Activated naive CD8-positive, alpha-beta T cell treated with anti-CD3 and anti-CD28 coated beads for 36 hours (primary cell): ENCODE measurements at regions not wholly inside any gene's neighbourhood (a gene's known extent, or its start where the extent isn't known, plus 50 kb on each side); places are given as distances from the start of the nearest gene placed in this dataset.

Experiments
- DNase-seq: peaks from one replicate; pipeline ENCODE4 v3.0.0; 2021
- H3K27ac Mint-ChIP-seq: one replicate; pipeline ENCODE4 v1.8.0; 2022; ENCODE audit warnings: mild to moderate bottlenecking, moderate library complexity, mixed read lengths
- H3K27me3 Mint-ChIP-seq: one replicate; pipeline ENCODE4 v1.8.0; 2022; ENCODE audit warnings: mild to moderate bottlenecking, mixed read lengths
- H3K36me3 Mint-ChIP-seq: one replicate; pipeline ENCODE4 v1.8.0; 2021; ENCODE audit warnings: mild to moderate bottlenecking, mixed read lengths
- H3K4me1 Mint-ChIP-seq: one replicate; pipeline ENCODE4 v1.8.0; 2021; ENCODE audit warnings: mixed read lengths
- H3K4me3 Mint-ChIP-seq: one replicate; pipeline ENCODE4 v1.8.0; 2022; ENCODE audit warnings: mild to moderate bottlenecking, moderate library complexity, mixed read lengths
- H3K9me3 Mint-ChIP-seq: one replicate; pipeline ENCODE4 v1.8.0; 2022; ENCODE audit warnings: mixed read lengths

DNA sequence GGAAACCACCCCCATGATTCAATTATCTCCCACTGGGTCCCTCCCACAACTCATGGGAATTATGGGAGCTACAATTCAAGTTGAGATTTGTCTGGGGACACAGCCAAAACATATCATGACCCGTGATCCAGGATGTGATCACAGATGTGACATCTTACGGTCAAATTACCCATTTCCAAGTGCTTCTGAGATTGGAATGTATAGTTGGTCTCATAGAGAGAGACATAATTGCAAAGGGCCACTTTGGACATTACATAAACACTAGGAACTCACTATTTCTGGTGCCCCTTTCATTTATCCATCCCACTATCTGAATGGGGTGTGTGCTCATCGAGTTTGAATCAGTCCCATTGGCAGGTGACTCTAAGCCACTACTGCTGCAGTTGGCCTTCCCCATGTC lies 204.5 kb downstream of the PHLDA1 start:
- no peaks in the 10 kb centered on the region for H3K9me3 Mint-ChIP-seq
- no peak overlapping the region for H3K27ac Mint-ChIP-seq
- peaks cover 25% of the 10 kb centered on the region for H3K27me3 Mint-ChIP-seq
- no peaks in the 10 kb centered on the region for H3K36me3 Mint-ChIP-seq
- H3K4me3 Mint-ChIP-seq: no peak overlapping the region
- peaks cover 2% of the 10 kb centered on the region for H3K4me1 Mint-ChIP-seq
- no peak for DNase-seq

DNA sequence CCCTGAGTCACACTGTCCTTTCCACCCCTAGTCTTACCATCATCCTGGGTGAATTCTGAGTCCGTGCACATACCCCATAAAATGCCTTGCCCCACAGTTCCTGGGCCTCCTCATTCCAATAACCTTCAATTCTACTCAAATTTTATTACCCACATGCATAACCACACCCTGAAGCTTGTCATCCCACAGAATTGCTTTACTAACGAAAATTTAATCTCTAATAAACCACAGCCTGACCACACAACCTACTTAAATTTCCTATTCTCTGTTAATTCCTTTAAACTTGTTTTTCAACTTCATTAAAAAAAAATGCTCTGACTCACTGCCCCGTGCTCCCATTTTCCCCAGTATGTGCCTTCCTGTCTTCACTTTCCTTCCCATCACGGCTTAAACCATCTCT lies 205.9 kb downstream of the PHLDA1 start:
- peaks cover 2% of the 10 kb centered on the region for H3K4me1 Mint-ChIP-seq
- H3K9me3 Mint-ChIP-seq: no peaks in the 10 kb centered on the region
- no peak for DNase-seq
- no peak overlapping the region for H3K4me3 Mint-ChIP-seq
- no peak overlapping the region for H3K27ac Mint-ChIP-seq
- H3K27me3 Mint-ChIP-seq: peaks cover 30% of the 10 kb centered on the region
- H3K36me3 Mint-ChIP-seq: no peaks in the 10 kb centered on the region

DNA sequence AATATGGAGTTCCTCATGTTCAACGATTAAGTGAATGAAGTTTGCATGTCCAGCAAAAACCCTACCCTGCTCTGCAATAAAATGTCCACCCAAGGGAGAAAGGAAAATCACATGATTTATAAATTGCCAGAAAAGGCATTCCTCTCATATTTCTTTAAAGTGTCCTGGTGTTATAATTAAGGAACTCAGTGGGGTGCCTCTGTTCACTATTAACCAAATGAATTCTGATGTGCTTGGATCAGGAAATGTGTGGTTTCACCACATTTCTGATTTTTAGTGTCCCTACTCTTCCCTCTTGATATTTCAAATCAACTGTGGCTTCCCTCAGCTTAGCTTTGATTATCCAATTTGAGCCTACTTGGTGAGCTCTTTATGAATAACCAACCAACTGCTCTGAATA lies 208.1 kb downstream of the PHLDA1 start:
- no peak for DNase-seq
- Mint-ChIP-seq H3K27me3 (peaks cover 29% of the 10 kb centered on the region), H3K9me3 (no peaks in the 10 kb centered on the region), H3K36me3 (no peaks in the 10 kb centered on the region), H3K4me3 (no peak overlapping the region), H3K27ac (no peak overlapping the region), H3K4me1 (peaks cover 10% of the 10 kb centered on the region)

DNA sequence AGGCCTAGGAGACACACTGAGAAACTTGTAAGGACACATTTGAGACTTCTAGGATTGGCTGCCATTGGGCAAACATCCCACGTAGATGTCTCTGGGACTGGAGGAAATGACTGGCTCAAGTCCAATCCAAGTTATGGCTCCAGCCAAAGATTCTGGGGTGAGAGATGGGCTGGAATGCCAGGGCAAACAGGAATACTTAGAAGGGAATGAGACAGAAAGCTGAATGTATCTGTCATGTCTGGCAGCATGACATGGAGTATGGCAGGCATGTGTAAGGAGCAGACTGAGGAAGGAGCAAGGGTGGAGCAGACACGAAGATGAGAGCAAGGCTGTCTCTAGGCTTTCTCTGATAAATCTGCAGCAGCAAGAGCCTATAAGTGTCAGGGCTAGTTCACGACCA lies 209.2 kb downstream of the PHLDA1 start:
- Mint-ChIP-seq H3K4me1 (peaks cover 10% of the 10 kb centered on the region), H3K27me3 (peaks cover 29% of the 10 kb centered on the region), H3K4me3 (no peak overlapping the region), H3K9me3 (no peaks in the 10 kb centered on the region), H3K27ac (no peak overlapping the region), H3K36me3 (no peaks in the 10 kb centered on the region)
- DNase-seq: no peak

DNA sequence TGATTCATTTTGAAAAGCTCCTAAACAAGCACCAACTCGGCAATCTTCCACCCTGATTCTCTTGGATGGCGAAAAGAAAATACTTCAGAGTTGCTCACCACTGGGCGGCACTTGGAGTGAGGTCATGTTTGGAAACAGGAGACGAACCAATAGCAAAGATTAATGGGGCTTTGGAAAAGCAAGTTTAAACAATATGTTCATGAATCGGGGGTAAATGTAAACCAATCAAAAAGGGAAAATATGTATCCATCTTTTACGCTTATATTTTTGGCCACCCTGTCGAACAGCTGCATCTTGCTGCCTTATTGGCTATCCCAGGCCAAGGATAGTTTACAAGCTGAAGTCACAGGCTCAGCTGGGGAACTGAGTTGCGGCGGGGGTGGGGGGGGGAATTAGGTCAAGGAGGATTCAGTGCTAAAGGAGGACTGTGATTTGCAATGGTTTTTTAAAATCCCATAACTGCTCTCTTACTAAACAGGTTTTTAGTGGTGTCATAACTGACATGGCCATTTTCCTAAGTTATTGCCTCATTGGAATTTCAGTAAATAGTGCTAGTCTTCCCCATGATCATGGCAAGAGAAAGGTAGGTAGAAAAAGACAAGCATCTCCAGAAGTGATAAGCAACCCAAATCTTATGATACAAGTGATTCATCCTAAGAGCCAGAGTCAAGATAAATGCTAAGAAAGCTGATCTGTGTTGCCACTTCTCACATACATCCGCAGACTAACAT lies 210.6 kb downstream of the PHLDA1 start:
- Mint-ChIP-seq H3K36me3 (no peaks in the 10 kb centered on the region), H3K4me1 (peaks cover 16% of the 10 kb centered on the region), H3K9me3 (no peaks in the 10 kb centered on the region), H3K27ac (no peak overlapping the region), H3K4me3 (no peak overlapping the region), H3K27me3 (peaks cover 29% of the 10 kb centered on the region)
- DNase-seq: no peak

DNA sequence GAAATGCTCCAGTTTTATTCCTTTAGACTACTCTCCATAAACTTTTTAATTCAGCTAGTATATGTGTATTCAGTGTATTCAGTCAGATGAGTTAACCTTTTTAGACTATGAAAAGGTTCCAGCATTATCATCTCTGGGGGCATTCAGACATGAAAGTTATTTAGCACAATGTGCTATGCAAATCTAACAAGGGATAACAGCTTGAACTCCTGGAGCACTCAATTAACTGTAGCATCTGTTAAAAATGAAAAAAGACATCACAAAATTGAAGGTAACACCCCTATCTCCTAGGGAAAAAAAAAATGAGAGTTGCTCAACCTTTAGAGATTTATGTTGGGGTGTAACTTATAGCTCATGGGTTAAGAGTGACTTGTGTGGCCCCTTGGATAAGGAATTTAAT lies 211.5 kb downstream of the PHLDA1 start:
- H3K36me3 Mint-ChIP-seq: no peaks in the 10 kb centered on the region
- H3K4me3 Mint-ChIP-seq: no peak overlapping the region
- peaks cover 29% of the 10 kb centered on the region for H3K27me3 Mint-ChIP-seq
- H3K9me3 Mint-ChIP-seq: no peaks in the 10 kb centered on the region
- no peak overlapping the region for H3K27ac Mint-ChIP-seq
- H3K4me1 Mint-ChIP-seq: peaks cover 16% of the 10 kb centered on the region
- DNase-seq: no peak

DNA sequence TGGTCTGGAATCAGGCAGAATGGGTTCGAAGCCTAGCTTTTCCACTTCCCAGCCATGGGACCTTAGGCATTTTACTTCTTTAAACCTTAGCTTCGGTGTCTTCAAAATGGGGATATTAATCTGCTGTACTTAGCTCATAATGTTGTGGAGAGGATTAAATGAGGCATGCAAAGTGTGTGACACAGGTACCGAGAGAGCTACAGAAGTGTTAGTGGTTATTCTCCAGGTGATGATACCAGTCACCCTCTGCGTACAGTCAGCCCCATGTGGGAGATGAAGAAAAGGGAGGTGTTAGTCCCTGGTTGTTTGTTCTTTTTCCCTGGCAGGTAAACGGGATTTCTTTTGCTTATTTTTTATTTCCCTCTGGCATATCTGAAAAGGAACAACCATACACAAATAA lies 212.1 kb downstream of the PHLDA1 start:
- no peaks in the 10 kb centered on the region for H3K9me3 Mint-ChIP-seq
- H3K4me1 Mint-ChIP-seq: peaks cover 13% of the 10 kb centered on the region
- no peak overlapping the region for H3K4me3 Mint-ChIP-seq
- peaks cover 29% of the 10 kb centered on the region for H3K27me3 Mint-ChIP-seq
- DNase-seq: no peak
- no peaks in the 10 kb centered on the region for H3K36me3 Mint-ChIP-seq
- no peak overlapping the region for H3K27ac Mint-ChIP-seq

DNA sequence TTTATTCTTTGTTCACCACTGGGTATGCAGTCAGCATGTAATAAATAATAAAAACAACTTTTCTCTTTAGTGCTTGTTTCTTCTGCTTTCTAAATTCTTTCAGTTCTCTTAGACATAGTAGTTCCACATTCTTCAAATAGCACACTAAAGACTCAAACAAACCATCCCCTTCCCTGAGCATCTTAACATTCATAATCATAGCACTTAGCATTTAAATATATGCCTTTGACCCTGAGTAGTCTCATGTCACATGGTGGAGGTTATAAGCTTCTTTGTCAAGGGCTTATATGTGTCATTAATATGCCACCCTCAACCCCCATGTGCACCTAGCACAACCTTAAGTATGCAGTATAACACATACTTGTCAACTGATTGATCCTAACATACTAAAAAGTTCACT lies 212.7 kb downstream of the PHLDA1 start:
- DNase-seq: no peak
- no peak overlapping the region for H3K27ac Mint-ChIP-seq

DNA sequence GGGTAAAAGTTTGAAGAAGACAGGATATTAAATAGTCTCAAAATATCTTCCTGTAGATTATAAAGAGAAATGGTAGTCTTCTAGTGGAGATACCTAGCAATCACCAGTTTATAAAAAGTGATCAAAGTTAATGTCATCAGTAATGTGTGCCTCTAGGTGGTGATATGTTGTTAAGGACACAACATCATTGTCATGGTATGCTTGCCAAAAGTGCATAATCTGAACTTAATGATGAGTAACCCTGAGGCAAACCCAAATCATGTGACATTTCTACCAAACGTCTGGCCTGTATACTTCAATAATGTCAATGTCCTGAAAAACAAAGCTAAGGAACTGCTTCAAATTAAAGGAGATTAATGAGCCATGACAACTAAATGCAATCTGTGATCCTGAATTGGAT lies 214.7 kb downstream of the PHLDA1 start:
- no peaks in the 10 kb centered on the region for H3K36me3 Mint-ChIP-seq
- H3K9me3 Mint-ChIP-seq: no peaks in the 10 kb centered on the region
- H3K27ac Mint-ChIP-seq: no peak overlapping the region
- no peak for DNase-seq
- H3K27me3 Mint-ChIP-seq: peaks cover 13% of the 10 kb centered on the region
- H3K4me3 Mint-ChIP-seq: no peak overlapping the region
- H3K4me1 Mint-ChIP-seq: peaks cover 19% of the 10 kb centered on the region

More for the DNA sequence above, 212.7 kb downstream of the PHLDA1 start:
- no peaks in the 10 kb centered on the region for H3K9me3 Mint-ChIP-seq
- H3K36me3 Mint-ChIP-seq: no peaks in the 10 kb centered on the region
- no peak overlapping the region for H3K4me3 Mint-ChIP-seq
- peaks cover 29% of the 10 kb centered on the region for H3K27me3 Mint-ChIP-seq
- peaks cover 13% of the 10 kb centered on the region for H3K4me1 Mint-ChIP-seq

DNA sequence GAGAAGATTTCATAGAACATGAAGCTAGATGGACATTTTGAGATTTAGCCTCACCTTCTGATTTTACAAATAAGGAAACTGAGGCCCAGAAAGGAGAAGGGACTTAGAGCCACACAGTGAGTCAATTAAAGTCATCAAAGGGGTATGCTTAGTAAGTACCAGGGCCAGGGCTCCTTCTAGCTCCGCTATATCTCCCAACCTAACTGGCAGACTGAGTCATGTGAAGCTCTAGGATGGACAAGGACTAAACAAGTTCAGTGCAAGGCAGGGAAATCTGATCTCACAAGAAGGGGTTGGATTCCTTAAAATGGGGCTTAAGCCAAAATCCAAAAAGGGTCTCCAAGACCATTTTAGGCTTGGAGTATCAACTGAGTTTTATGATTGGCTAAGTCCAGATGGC lies 215.8 kb downstream of the PHLDA1 start:
- no peaks in the 10 kb centered on the region for H3K9me3 Mint-ChIP-seq

DNA sequence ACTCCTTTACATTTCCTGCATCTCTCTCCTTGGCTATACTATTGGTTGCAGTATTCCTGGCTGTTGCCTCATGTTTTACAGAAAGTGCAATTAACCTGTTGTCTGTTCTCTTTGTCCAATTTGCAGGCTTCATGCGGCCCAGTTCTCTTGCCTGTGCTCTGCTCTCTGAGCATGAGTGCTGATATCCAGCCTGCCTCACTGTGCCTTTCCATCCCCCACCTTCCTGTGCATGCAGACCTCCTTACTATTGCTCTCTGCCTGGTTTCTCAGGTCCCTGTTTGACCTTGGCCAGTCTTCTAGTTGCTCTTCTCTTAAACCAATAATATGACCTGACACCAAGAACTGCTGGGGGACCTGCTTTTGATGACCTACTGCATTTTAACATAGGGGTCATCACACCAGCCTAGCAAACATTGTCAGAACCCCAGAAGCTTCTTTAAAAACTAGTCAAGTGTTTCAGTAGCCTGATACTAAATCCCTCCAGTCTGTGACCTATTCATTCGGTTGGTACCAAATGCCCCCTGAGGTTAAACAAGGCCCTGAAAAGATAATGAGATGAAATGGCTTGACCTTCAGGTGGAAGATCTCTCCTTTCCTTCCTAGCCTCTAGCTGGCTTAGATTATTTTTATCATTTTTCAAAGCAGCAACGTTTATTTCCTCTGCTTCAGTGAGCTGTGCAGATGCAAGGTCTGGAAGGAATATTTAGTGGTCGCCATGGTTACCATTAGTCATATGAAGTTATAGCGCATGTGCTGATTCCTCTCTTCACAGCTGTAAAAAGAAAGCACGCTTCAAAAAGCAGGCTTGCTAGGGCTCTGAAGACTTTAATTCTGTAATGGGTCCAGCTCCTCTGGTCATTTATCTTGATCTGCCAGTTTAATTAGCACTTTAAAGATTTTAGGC lies 216.5 kb downstream of the PHLDA1 start:
- peaks cover 2% of the 10 kb centered on the region for H3K27me3 Mint-ChIP-seq
- H3K4me3 Mint-ChIP-seq: no peak overlapping the region
- peaks cover 19% of the 10 kb centered on the region for H3K4me1 Mint-ChIP-seq
- DNase-seq: no peak
- H3K36me3 Mint-ChIP-seq: no peaks in the 10 kb centered on the region
- H3K27ac Mint-ChIP-seq: no peak overlapping the region
- no peaks in the 10 kb centered on the region for H3K9me3 Mint-ChIP-seq

More for the DNA sequence above, 215.8 kb downstream of the PHLDA1 start:
- peaks cover 19% of the 10 kb centered on the region for H3K4me1 Mint-ChIP-seq
- no peak for DNase-seq
- H3K36me3 Mint-ChIP-seq: no peaks in the 10 kb centered on the region
- no peak overlapping the region for H3K4me3 Mint-ChIP-seq
- H3K27me3 Mint-ChIP-seq: peaks cover 8% of the 10 kb centered on the region
- no peak overlapping the region for H3K27ac Mint-ChIP-seq

DNA sequence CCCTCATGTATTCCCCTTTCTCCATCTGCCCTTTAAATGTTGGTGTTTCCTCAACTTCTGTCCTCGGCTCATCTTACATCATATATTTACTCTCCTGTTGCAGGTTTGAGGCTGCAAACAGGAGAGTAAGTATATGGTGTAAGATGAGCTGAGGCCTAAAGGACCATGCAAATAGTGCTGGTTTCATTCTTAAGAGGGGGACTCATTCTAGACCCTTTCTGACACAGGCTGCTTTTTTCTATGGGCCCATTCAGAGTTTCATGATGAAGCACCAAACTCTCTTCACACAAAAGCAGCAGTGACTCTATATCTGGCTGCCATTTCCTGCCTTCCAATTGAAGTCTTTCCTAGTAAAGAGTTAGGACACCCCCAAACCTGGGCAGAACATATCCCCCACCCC lies 218.5 kb downstream of the PHLDA1 start:
- H3K27ac Mint-ChIP-seq: no peak overlapping the region
- no peaks in the 10 kb centered on the region for H3K36me3 Mint-ChIP-seq
- H3K4me3 Mint-ChIP-seq: no peak overlapping the region
- H3K9me3 Mint-ChIP-seq: peaks cover 3% of the 10 kb centered on the region
- peaks cover 4% of the 10 kb centered on the region for H3K27me3 Mint-ChIP-seq
- no peak for DNase-seq
- H3K4me1 Mint-ChIP-seq: peaks cover 12% of the 10 kb centered on the region

DNA sequence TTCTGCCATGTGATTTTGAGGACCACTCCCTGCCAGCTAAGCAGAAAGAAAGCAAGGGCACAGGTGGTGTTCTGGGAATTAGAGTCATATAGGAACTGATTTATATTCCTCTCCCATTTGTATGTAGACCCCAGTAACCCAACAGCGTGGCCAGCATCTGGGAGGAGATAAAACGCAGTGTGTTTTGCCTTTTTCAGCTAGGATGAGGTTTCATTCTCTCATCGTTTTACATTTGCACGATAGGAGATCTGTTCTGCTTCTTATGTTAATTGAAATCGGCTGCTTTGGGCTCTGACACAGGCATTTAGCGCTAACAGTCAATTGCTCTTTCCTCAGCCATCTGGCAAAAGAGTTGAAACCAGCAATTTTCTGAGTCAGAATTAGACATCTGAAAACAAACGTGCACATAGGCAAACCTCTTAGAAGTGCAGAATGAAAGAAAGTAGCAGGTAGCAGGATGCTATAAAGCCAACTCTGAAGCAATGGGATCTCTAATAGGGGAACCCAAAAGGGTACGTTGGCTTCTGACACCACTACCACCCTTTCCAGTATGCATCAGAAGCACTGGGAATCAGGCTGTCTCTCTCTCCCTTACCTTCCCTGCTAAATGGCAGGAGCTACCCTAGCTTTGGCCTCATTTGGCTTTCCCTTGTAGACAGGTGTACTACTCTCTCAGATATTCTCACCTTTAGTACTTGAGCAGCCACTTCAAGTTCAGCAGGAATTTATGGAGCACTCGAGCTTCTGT lies 219.1 kb downstream of the PHLDA1 start:
- Mint-ChIP-seq H3K36me3 (no peaks in the 10 kb centered on the region), H3K27me3 (peaks cover 4% of the 10 kb centered on the region), H3K9me3 (peaks cover 3% of the 10 kb centered on the region), H3K4me3 (no peak overlapping the region), H3K4me1 (peaks cover 12% of the 10 kb centered on the region), H3K27ac (no peak overlapping the region)
- DNase-seq: no peak

DNA sequence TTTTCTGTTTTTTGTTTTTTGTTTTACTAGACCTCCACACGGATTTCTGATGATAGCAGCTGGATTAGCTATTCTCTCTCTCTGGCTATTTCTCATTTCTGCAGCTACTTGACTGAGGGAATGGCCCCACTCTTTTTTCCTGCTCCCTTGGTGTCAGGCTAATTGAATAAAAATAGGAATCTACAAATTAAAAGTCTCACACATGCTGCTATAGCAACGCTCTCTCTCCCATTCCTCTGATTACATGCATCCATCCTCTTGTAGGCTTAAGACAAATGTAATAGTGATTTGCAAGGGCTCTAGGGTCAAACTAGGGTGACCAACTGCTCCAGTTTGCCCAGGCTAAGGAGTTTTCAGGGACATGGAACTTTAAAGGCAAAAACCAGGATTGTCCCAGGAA lies 221.8 kb downstream of the PHLDA1 start:
- Mint-ChIP-seq H3K27me3 (peaks cover 4% of the 10 kb centered on the region), H3K4me3 (no peak overlapping the region), H3K36me3 (no peaks in the 10 kb centered on the region), H3K4me1 (peaks cover 6% of the 10 kb centered on the region), H3K27ac (no peak overlapping the region), H3K9me3 (peaks cover 3% of the 10 kb centered on the region)
- no peak for DNase-seq

DNA sequence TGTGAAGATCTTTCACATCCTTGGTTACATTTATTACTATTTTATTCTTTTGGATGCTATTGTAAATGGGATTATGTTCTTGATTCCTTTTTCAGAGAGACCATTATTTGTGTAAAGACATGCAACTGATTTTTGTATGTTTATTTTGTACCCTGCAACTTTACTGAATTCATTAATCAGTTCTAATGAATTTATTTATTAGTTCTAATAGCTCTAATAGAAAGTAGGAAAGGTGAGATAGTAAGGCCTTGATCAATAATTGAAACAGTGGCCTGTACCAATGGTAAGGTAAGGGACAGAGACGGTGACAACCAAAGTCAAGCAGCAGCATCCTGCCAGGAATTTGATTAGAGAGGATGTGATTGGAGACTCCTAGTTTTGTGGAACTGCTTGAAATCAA lies 224.1 kb downstream of the PHLDA1 start:
- H3K27me3 Mint-ChIP-seq: peaks cover 4% of the 10 kb centered on the region
- H3K27ac Mint-ChIP-seq: no peak overlapping the region
- peaks cover 6% of the 10 kb centered on the region for H3K4me1 Mint-ChIP-seq
- no peak overlapping the region for H3K4me3 Mint-ChIP-seq
- H3K36me3 Mint-ChIP-seq: no peaks in the 10 kb centered on the region
- no peak for DNase-seq
- H3K9me3 Mint-ChIP-seq: peaks cover 3% of the 10 kb centered on the region
